ENCODE measurements at regions not wholly inside any gene's neighbourhood (a gene's known extent, or its start where the extent isn't known, plus 50 kb on each side); places are given as distances from the start of the nearest gene placed in this dataset.
"Not testable (repeated sequence)": the region's sequence is repeated elsewhere in the genome, so short reads cannot be mapped to it uniquely, and the experiment has no call there.

DNA sequence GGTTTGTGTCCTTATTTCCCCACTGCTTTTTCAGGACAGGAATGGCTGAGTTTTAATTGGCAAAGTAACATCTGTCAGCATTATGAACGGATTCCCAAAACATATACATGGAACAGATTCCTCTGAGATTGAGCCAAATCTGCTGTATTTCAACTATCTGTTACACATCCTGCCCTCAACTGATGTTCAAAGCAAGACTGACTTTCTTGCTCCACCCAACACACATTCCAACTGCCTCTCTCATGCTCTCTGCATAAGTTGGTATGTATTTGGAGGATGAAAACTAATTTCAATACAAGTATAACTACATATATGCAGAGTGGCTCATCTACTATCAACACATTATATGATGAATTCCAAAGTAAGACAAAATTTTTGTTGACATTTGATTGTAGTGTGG lies 342.2 kb downstream of the GATA3 start:
- DNase-seq, result no peak

DNA sequence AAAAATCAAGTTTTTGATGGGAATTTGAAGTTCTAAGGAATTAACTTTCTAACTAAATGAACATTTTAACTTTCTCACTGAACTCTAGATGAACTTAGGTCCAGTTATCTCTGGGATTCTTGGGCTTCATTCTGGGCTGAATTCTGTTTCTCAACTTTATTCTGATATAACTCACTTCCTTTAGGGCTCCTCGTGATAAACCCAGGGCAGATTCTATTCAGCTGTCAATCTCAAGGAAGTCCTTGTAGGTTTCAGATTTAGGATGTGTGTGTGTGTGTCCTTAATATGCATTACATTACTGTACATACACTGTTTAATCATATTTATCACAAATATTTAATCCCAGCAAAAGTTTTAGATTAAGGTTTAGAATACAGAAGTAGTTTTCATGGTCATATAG lies 344.3 kb downstream of the GATA3 start:
- DNase-seq, result no peak

DNA sequence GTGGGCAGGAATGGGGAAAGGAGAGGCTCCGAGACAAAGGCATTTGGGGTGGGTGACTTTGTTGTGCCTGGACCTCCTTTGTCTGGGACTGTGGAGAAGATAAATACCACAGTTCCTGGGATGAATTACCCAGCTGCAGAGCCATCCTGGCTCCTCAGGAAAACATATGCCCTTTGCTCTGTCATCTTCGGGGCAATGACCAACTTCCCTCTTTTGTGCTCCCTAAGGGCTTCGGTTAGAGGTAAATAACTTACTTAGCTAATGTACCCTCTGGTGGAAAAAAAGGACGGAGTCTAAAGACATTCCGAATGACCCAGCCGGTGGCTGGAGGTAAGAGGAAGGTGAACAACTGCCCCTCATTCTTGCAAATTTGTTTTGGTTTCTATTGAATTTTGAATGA lies 345.7 kb downstream of the GATA3 start:
- no peak for DNase-seq

DNA sequence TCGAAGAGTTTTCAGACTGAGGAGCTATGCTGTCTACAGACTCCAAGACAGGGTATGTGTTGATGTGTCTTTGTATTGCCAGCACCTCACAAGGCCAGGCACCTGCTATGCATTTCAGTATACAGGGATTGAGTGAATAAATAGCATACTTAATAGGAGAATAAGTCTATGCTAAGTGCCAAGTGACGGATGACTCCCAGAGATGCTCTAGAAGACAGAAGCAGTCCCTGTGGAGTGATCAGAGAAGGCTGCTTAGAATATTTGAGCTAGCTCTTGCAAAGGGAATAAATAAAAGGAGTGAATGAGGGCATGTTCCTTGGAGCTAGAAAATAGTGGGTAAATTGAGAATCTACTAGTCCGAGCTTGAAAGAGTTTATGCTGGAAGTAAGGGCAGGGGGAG lies 346.4 kb downstream of the GATA3 start:
- no peak for DNase-seq

DNA sequence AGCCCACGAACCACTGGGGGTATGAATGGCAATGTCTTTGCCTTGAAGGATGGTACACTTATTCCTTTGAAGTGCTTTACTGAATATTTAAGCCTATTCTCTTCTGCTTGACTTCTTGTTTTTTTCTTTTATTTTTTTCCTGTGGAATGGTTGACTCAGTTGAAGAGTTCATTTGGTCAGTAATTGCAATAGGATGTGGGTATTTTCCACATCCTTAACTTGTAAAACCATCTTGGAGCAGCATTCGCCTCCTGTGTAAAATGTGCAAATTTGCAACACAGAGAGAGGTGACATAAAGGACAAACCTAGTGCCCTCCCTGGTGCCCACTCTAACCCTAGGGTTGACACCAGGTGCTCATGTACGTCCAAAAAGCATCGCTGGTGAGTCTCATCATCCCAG lies 347.0 kb downstream of the GATA3 start:
- DNase-seq, result no peak

DNA sequence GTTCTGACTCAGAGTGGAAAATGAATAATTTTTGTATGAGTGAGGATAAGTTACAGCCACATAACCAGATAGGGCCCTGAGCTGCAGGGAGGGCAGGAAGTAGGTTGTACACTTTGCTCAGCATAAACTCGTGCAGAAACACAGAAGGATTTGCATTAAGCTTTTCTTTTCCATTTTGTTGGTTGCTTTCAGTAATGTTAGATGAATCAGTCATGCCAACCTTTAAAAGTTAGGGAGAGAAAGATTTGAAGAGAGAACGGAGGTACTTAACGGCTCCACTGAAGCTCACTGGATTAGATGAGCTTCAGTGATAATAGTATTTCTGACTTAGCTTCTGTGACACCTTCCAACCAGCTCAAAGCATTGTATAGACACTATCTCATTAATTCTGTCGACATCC lies 348.1 kb downstream of the GATA3 start:
- peak; percentile 80 for DNase-seq

DNA sequence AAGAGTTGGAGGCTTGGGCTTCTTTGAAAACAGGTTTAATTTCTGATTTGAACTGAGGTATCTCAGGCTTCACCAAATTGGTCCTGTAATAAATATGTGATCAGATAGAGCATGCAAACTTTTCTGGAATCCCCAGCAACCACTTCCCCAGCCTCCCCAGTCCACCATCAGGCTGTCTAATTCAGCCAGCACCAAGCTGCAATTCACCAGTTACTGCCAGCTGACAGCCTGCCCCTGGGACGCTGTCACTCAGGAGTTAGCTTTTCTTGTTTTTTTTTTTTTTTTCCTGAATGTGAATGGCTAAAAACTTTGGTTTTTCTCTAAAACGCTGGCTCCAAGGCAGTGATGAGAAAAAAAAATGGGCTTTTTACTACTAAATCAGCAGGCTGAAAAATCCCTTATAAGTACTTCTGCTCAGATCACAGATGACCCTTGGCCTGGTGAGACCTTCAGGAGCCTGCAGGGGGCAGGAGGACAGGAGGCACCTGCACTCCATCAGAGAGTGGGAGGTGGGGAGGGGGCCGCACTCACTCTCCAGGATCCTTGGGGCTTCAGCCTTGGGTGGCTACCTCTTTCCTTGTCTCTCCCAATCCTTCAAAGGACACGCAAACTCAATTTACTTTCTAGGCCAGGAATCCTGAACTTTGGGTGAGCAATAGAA lies 349.4 kb downstream of the GATA3 start:
- no peak for DNase-seq

DNA sequence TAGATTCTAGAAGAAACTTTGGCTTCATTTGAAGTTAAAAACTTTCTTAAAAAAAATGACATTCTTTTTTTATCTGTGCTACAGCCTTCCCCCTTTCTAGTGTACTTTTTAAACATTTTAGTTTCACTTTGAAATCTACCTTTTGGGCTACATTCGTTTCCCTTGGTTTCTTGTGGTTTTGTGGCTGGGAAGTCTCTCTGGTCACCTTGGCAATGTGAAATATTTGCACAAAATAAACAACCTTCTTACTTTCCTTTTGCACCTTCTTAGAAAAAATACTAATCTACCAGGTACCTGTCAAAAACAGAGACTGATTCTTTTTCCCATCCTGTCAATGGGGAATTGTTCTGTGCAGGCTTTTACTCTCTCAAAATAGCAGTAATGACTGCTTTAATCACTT lies 350.2 kb downstream of the GATA3 start:
- DNase-seq, result peak; percentile 83

DNA sequence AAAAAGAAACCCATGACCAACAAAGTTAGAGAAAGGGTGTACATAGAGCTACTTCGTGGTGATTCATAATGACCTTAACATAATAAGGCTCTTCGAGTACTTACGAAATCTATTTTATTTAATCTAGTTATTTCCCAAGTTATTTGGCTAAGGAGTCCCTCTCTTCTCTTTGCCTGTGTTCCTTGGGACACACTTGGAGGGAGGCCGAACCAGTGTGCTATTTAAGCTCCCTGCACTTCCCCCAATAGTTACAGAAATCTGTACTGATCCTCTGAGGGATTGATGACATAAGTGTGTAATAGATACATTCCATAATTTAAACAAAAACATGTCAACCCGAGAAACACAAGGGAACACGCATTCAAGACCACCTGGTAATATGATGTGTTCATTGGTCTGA lies 351.1 kb downstream of the GATA3 start:
- DNase-seq, result no peak

DNA sequence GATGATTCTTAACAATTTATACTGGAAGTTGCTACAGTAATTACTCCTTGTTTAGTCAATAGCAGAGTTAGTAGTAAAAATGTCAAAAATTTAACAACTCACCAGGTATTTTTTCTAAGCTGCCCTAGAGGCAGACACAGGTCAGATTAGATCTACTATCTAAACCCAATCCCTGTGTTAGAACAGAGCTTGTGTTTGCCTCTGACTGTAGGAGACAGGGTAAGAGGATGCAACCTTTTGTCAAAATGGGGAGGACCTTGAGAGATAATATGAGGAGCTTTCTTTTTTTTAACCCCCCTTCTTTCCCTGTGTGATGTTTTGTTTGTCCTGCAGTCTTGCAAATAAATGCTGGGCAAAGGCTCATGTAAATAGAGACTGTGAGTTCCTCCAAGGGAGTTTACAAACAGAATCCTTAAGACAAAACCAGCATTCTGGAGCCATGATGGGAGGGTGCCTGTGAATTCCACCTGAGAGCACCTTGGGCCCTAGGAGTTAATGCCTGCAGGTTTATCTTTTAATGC lies 353.1 kb downstream of the GATA3 start:
- no peak for DNase-seq

DNA sequence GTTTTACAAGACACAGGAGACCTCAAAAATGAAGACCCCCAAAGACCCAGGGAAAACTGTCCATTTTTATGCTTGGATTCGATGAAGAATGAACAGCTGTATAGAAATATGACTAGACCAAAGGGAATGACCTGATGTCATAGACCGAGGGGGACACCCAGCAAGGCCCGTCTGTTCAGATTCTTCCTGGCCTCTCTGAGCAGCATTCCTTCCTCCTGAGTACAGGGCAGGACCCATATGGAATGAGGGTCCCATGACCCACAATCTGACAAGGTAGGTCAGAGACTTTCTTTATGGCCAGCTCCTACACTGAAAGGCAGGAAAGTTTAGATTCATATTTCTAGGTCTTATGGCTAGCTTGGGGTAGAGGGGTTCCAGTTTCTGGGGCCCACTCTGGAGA lies 356.0 kb downstream of the GATA3 start:
- no peak for DNase-seq

DNA sequence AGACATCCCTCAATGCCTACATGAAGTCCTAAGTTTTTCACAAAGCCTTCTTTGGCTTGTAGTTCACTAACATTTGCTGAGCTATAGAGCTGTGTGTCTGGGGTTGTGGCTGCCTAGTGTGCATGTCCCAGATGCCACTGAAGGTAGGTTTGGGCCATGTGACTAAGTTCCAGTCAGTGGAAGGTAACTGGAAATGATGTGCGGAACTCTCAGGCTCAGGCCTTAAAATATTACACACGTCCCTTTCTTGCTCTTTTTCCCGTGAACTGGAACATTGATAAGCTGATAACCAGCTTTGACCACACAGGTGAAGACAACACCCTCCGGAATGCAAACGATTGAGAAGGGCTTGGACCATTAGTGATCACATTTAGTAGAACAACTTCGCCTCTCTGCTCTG lies 358.1 kb downstream of the GATA3 start:
- no peak for DNase-seq

DNA sequence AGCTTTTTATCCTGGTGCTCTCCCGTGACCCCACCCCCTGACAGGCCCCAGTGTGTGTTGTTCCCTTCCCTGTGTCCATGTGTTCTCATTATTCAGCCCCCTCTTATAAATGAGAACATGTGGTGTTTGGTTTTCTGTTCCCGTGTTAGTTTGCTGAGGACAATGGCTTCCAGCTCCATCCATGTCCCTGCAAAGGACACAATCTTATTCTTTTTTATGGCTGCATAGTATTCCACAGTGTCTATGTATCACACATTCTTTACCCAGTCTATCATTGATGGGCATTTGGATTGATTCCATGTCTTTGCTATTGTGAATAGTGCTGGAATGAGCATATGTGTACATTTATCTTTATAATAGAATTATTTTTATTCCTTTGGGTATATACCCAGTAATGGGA lies 360.5 kb downstream of the GATA3 start:
- not testable (repeated sequence) for DNase-seq

DNA sequence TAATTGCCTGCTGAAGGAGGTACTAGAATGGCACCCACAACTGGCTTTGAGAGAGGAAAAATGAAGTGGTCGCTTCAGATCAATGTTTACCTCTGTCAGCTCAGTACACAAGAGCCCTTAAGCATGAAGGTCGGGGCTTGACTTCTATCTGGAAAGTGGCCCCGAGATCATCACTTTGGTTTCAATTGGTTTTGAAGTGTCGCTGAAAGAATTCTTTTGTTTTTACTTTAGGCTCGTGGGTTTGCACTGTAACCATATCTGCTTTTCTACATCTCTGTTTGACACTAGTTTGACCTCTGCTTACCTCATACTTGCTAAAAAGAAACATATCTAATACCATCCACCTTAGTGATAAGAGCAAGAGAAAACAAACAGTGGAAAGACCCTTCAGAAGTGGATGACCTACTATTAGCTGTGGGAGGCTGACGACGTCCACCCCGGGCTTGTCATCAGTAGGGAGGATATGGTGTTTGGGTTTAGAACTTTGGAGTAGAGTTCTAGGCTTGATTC lies 361.8 kb downstream of the GATA3 start:
- peak; percentile 32 for DNase-seq

DNA sequence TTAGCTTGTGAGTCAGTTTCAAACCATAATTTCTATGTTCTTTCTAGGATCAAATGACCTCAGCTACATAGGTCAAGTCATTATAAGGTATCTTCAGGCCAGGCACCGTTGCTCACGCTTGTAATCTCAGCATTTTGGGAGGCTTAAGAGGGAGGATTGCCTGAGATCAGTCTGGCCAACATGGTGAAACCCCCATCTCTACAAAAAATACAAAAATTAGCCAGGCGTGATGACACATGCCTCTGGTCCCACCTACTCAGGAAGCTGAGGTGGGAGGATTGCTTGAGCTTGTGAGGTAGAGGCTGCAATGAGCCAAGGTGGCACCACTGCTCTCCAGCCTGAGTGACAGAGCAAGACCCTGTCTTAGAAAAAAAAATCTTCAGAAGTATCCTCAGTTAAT lies 362.3 kb downstream of the GATA3 start:
- no peak for DNase-seq

DNA sequence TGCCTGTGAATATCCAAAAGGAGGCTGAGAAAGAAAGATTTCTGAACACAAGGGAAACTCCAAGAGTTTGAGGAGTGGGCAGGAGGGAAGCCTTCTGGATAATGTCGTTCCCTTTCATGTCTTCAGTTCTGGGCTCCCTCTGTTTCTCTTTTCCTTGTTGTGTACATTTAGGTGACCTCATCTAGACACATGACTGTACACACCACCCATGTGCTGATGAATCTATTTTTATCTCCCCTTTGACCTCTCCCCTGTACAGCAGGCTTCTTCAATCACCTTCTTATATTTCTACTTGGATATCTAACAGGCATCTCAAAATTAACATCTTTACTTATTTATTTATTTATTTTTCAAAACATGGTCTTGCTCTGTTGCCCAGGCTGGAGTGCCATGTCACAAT lies 363.1 kb downstream of the GATA3 start:
- no peak for DNase-seq

DNA sequence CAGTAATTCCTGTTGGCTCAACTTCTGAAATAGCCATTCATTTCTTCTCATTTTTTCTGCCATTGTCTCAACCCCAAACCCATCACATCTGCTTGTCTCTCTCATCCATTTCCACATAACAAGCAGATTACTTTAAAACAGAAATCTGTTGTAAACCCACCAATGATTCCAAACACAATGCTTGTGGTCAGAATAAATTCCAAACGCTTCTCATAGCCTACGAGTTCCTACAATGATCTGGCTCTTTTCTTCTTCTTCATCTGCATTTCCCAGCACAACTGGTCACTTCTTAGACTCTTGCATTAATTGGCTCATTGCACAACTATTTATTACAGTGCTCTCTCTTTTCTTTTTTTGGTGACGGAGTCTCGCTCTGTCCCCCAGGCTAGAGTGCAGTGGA lies 364.1 kb downstream of the GATA3 start:
- DNase-seq, result no peak

DNA sequence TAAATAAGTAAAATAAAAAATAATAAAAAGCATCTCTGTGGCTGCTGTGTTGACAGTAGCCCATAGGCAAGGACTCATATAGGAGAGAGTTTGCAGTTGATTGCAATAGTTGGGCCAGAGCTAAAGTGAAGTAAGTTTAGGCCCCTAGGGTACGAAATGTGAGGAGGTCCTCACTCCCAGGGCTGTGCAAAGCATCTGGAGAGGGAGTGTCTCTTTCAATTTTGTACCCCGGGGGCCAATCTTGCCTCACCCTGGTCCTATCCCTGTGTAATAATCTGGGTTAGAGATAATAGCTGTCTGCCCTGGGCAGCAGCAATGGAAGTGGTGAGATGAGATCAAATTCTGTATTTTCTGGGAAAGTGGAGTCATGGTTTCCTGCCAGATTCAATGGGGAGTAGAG lies 365.7 kb downstream of the GATA3 start:
- DNase-seq, result no peak

DNA sequence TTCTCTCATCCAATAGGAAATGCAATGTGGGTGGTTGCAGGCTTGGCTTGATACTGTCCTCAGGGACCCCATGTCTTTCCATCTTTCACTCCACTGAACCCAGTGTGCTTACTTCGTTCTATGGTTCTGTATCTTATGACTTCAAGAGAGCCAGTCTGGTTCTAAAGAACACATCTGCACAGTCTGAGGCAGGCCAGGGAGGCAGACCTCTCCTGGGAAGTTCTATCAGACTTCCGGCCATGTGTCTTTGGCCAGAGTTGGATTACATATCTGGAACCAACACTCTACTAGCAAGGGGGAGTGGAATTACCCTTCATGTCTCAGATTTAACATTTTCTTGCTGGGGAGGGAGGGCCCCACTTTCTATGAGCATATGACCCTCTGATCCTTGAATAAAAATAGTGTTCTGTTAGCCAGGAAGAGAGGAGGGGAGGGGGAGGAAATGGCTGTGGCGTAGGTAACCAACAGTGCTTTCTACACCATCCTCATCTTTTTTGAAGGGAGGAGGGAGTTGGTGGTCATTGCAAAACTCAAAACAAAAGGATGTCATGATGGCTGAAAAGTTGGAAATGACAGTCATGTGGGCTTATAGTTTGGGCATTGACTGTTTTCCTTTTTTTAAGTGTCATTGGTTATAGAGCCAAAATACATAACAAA lies 370.2 kb downstream of the GATA3 start:
- peak; percentile 45 for DNase-seq

DNA sequence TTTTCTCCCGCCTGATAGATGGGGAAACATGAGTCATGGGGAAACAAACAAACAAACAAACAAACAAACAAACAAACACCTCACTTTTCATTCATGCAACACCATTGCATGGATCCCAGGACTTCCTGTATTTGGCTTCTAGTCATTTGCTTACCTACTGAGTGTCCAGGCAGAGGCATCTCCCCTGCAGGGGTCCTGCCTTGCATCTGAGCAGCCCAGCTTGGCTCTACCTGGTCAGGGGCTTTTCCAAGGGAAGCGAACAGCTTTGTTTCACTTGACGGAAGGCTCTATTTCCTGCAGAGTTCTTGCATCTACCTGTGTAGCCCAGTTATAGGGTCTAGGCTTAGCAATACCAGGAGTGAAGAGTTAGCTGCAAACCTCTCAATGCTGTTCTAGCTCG lies 374.2 kb downstream of the GATA3 start:
- DNase-seq, result no peak

DNA sequence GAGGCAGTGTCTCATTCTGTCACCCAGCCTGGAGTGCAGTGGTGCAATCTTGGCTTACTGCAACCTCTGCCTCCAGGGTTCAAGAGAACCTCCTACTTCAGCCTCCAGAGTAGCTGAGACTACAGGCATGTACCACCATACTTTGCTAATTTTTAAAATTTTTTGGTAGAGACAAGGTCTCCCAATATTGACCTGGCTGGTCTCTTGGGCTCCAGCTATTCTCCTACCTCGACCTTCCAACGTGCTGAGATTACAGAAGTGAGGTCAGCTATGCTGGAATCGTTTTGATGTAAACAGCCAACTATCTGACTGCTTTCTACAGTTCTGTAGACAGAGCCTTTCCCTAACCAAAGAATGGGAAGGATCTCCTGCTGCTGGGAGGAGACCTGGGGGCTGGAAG lies 375.8 kb downstream of the GATA3 start:
- DNase-seq, result no peak

DNA sequence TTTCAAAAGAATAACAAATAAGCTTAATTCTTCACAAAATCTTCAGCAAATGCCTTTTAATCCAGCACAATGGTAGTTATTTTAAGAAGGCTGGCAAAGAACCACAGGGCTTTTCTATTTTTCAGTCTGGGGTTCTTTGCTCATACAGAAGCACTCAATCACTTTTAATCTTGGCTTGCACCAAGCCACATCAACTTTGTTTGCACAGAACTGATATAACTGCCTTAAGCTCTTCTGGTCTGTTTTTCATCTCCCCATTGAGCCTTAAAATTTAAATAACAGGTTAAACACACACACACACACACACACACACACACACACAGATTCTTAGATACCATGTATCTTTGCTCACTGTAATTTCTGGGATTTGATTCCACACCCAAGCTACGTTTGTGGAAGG lies 377.0 kb downstream of the GATA3 start:
- DNase-seq, result no peak

DNA sequence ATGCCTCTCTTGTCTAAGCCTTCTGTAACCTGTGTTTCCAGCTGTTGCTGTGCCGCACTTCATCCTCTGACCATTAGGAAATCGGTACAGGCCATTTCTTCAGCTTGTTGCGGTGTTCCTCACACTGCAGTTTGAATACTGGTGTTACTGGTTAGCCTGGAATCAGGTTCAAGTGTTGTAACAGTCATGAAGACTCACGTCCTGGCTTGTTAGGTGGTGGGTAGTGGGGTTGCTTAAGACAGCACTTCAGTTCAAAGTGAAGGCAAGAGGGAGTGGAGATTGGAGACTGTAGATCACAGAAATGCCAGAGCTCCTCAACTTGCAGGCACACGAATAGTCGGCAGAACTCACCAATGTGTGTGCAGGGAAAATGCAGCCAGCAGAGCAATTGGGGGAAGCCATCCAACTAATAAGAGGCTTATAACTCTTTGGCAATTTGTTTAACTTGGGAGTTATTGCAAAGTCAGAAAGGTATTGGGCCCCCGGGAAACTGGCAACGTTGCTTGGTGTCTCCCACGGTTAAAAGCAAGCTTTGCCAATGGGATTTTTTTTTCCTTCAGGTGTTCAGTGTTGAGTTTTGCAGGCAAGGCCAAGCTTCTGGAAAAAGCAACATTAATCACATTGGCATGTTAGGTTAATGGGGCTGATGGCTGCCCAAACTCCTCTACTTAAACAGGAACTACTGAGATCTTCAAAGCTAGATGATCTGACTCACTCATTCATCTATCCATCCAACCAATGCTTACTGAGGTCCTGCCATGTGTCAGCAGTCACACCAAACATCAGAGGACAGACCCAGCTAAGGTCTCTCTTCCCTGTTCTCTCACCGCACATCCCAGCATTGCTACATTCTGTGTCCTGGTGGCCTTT lies 380.9 kb downstream of the GATA3 start:
- DNase-seq, result no peak

DNA sequence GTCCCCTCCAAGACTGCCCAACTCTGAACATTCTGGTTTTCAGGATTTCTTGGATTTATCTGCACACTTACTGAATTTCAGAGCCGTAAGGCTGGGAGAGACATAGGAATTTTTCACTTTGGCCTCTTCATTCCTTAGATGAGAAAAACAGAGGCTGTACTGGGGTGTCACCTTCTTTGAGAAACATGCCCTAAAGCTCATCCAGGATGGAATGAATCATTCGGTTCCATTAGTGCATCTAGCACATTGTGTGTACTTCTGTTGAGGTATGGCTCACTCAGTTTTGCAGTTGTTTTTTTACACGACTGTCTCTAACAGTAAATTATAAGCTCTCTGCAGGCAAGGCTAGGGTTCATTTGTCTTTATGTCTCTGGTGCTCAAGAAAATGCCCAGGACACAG lies 383.4 kb downstream of the GATA3 start:
- no peak for DNase-seq
